Lower leg skin (tissue), 3 donors: ENCODE measurements at regions not wholly inside any gene's neighbourhood (a gene's known extent, or its start where the extent isn't known, plus 50 kb on each side); places are given as distances from the start of the nearest gene placed in this dataset.

ENCODE experiments used
- POLR2A ChIP-seq, 2 donors: fragments of 450-650 bp; IDR thresholded peaks; one replicate each; pipeline ENCODE4 v1.6.1; 2016 to 2017; ENCODE audit warnings: antibody characterized with exemption in 2 of 2, mild to moderate bottlenecking in 1 of 2, moderate library complexity in 1 of 2
- TF ChIP-seq, protein P1 (sequence below), 3 donors: fragments of 450-650 bp; IDR thresholded peaks; one replicate each; pipeline ENCODE4 v1.5.1; 2016; ENCODE audit warnings: antibody characterized with exemption in 3 of 3, mild to moderate bottlenecking in 3 of 3, moderate library complexity in 2 of 3

DNA sequence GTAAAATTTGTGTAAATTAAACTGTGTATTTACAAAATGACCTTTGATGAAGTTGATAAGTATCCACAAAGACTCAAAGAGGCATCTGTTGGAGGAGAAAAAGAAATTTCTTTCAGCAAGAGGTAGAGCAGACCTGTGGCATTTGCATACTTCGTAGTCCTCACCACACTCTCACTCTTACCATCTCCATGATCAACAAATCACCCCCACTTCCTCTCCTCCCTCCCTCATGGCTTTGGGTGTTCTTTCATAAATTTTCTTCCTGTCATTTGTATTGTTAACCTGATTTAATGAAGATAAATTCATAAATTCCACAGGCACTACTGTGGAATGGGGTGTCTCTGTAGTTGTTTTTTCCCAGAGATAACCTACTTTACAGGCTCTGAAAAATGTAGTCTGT is 366.5 kb downstream of the ZNF674 start:
- TF ChIP-seq, protein P1, sequence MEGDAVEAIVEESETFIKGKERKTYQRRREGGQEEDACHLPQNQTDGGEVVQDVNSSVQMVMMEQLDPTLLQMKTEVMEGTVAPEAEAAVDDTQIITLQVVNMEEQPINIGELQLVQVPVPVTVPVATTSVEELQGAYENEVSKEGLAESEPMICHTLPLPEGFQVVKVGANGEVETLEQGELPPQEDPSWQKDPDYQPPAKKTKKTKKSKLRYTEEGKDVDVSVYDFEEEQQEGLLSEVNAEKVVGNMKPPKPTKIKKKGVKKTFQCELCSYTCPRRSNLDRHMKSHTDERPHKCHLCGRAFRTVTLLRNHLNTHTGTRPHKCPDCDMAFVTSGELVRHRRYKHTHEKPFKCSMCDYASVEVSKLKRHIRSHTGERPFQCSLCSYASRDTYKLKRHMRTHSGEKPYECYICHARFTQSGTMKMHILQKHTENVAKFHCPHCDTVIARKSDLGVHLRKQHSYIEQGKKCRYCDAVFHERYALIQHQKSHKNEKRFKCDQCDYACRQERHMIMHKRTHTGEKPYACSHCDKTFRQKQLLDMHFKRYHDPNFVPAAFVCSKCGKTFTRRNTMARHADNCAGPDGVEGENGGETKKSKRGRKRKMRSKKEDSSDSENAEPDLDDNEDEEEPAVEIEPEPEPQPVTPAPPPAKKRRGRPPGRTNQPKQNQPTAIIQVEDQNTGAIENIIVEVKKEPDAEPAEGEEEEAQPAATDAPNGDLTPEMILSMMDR (IDR thresholded peaks at IDR 0.05) = no peak
- no peak for TF ChIP-seq POLR2A (IDR thresholded peaks at IDR 0.05)
